ENCODE measurements at regions not wholly inside any gene's neighbourhood (a gene's known extent, or its start where the extent isn't known, plus 50 kb on each side); places are given as distances from the start of the nearest gene placed in this dataset.

GRCh38 chr4:180766944-180767729 lies 1476.1 kb upstream of the TENM3 start:
- Histone ChIP-seq H4K20me1 (ENCODE audit: insufficient read depth, low read length) (no peaks in the 10 kb centered on the region), H3K4me2 (ENCODE audit: insufficient read depth, low read length) (no peak overlapping the region), H3K27ac (ENCODE audit: low read length) (no peak overlapping the region), H3K9me3 (ENCODE audit: insufficient read depth, low read length, severe bottlenecking) (no peaks in the 10 kb centered on the region), H3K4me1 (ENCODE audit: insufficient read depth, low read length) (no peaks in the 10 kb centered on the region), H3K4me3 (ENCODE audit: low read depth in 1 of 2, low read length in 2 of 2) (no peak overlapping the region), H3K36me3 (ENCODE audit: insufficient read depth, low read length) (no peaks in the 10 kb centered on the region), H3K79me2 (ENCODE audit: insufficient read depth, low read length) (no peaks in the 10 kb centered on the region), H2AFZ (ENCODE audit: low read depth, low read length) (no peak overlapping the region), H3K9ac (ENCODE audit: low read depth, low read length) (no peak overlapping the region), H3K27me3 (ENCODE audit: insufficient read depth, low read length, poor library complexity) (no peaks in the 10 kb centered on the region)
- DNase-seq (no peak), ATAC-seq (ENCODE audit: insufficient read depth, low read depth) (no peak)
- TF ChIP-seq CTCF (IDR thresholded peaks at IDR 0.05; ENCODE audit: borderline replicate concordance, extremely low read depth, low read length, poor library complexity, severe bottlenecking) = no peak
- no peak for TF ChIP-seq EZH2 (IDR thresholded peaks at IDR 0.05; ENCODE audit: borderline replicate concordance, low read depth, low read length, severe bottlenecking)

GRCh38 chr4:180768610-180769009 lies 1474.6 kb upstream of the TENM3 start:
- no peak overlapping the region for H3K27ac ChIP-seq (ENCODE audit: low read length)
- no peak overlapping the region for H3K4me3 ChIP-seq (ENCODE audit: low read depth in 1 of 2, low read length in 2 of 2)
- no peaks in the 10 kb centered on the region for H3K36me3 ChIP-seq (ENCODE audit: insufficient read depth, low read length)
- H3K9me3 ChIP-seq (ENCODE audit: insufficient read depth, low read length, severe bottlenecking) = no peaks in the 10 kb centered on the region
- no peak overlapping the region for H2AFZ ChIP-seq (ENCODE audit: low read depth, low read length)
- DNase-seq = no peak
- H4K20me1 ChIP-seq (ENCODE audit: insufficient read depth, low read length) = no peaks in the 10 kb centered on the region
- no peak for ATAC-seq (ENCODE audit: insufficient read depth, low read depth)
- no peak overlapping the region for H3K4me2 ChIP-seq (ENCODE audit: insufficient read depth, low read length)
- no peaks in the 10 kb centered on the region for H3K79me2 ChIP-seq (ENCODE audit: insufficient read depth, low read length)
- H3K9ac ChIP-seq (ENCODE audit: low read depth, low read length) = no peak overlapping the region
- H3K4me1 ChIP-seq (ENCODE audit: insufficient read depth, low read length) = no peaks in the 10 kb centered on the region
- H3K27me3 ChIP-seq (ENCODE audit: insufficient read depth, low read length, poor library complexity) = no peaks in the 10 kb centered on the region
- TF ChIP-seq EZH2 (IDR thresholded peaks at IDR 0.05; ENCODE audit: borderline replicate concordance, low read depth, low read length, severe bottlenecking) = no peak
- no peak for TF ChIP-seq CTCF (IDR thresholded peaks at IDR 0.05; ENCODE audit: borderline replicate concordance, extremely low read depth, low read length, poor library complexity, severe bottlenecking)

GRCh38 chr4:180769791-180770190 lies 1473.4 kb upstream of the TENM3 start:
- H3K36me3 ChIP-seq (ENCODE audit: insufficient read depth, low read length) = no peaks in the 10 kb centered on the region
- H3K9ac ChIP-seq (ENCODE audit: low read depth, low read length) = no peak overlapping the region
- TF ChIP-seq EZH2 (IDR thresholded peaks at IDR 0.05; ENCODE audit: borderline replicate concordance, low read depth, low read length, severe bottlenecking) (no peak), CTCF (IDR thresholded peaks at IDR 0.05; ENCODE audit: borderline replicate concordance, extremely low read depth, low read length, poor library complexity, severe bottlenecking) (no peak)
- DNase-seq (no peak), ATAC-seq (ENCODE audit: insufficient read depth, low read depth) (no peak)
- H3K79me2 ChIP-seq (ENCODE audit: insufficient read depth, low read length) = no peaks in the 10 kb centered on the region
- no peaks in the 10 kb centered on the region for H4K20me1 ChIP-seq (ENCODE audit: insufficient read depth, low read length)
- H3K4me1 ChIP-seq (ENCODE audit: insufficient read depth, low read length) = no peaks in the 10 kb centered on the region
- H3K27me3 ChIP-seq (ENCODE audit: insufficient read depth, low read length, poor library complexity) = no peaks in the 10 kb centered on the region
- no peak overlapping the region for H3K4me3 ChIP-seq (ENCODE audit: low read depth in 1 of 2, low read length in 2 of 2)
- no peak overlapping the region for H2AFZ ChIP-seq (ENCODE audit: low read depth, low read length)
- no peak overlapping the region for H3K27ac ChIP-seq (ENCODE audit: low read length)
- H3K9me3 ChIP-seq (ENCODE audit: insufficient read depth, low read length, severe bottlenecking) = no peaks in the 10 kb centered on the region
- H3K4me2 ChIP-seq (ENCODE audit: insufficient read depth, low read length) = no peak overlapping the region
